ENCODE measurements at regions not wholly inside any gene's neighbourhood (a gene's known extent, or its start where the extent isn't known, plus 50 kb on each side); places are given as distances from the start of the nearest gene placed in this dataset.
"Not testable (repeated sequence)": the region's sequence is repeated elsewhere in the genome, so short reads cannot be mapped to it uniquely, and the experiment has no call there.

DNA sequence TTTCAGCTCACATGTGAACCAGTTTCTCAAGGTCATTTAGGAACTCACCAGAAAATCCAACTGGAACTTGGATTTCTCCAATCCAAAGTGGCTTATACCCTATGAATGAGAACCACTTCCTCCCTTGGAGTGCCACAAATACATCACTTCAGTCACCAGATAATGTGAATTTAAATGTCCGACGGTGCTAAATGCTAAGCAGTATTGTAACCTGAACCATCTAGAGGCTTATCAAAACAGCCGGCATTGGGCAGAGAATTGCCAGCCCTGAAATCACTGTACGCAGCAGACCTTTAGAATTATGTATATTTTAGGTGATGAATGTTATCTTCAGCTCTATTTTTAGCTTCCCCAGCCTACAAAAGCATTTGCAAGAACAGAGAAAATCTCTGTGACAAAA lies 76.8 kb upstream of the COX20 start:
- peak; percentile 62 for DNase-seq

DNA sequence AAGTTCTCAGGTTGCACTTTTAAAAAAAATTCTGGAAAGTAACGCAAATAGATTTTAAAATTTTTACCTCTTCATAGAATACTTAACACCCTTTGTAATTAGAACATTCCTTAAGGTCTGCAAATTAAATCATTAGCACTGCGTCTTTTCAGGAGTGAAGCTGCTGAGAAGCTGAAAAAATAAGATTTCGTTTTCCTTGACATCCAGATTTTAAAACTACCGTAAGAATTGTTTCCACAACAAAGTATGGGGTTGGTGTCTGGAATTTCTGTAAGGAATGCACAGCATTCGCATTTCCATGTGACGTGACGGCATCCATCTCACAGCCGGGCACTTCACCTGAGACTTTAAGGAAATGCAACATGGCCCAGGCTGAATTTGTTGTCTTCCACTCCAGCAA lies 76.3 kb upstream of the COX20 start:
- no peak for DNase-seq

DNA sequence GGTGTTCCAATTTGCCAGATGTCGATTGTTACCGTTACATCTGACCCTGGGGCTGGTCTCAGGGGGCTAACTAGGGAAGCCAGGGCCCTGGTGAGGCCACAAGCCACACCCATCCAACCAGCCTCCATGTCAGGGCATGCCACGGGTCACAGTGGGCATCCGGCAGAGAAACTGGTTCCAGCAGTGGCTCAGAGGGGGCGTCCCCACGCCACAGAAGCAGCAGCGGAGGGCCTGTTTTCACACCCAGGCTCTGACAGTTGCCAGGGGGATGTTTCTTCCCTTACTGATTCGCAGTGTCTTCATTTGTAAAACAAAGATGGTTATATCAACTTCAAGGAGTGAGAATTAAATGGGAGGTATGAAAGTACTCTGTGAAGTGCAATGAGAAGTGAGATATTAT lies 75.0 kb upstream of the COX20 start:
- DNase-seq = no peak

DNA sequence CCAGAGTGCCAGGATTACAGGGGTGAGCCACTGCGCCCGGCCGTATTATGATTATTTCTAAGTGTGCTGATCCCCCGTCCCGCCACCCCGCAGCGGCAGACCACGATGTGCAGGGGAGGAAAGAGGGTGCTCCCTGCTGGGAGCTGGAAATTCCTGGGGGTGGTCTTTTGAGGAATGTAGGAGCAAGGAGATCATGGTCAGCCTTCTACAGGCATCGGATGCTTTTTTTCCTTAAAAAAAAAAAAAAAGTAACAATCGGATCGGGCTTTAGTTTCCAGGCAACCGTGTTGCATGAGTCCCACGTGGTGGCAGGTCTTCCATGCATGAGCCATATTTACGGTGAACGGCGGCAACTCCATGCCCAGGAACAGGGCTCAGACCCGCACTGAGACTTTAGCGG lies 74.2 kb upstream of the COX20 start:
- DNase-seq = peak; percentile 69

DNA sequence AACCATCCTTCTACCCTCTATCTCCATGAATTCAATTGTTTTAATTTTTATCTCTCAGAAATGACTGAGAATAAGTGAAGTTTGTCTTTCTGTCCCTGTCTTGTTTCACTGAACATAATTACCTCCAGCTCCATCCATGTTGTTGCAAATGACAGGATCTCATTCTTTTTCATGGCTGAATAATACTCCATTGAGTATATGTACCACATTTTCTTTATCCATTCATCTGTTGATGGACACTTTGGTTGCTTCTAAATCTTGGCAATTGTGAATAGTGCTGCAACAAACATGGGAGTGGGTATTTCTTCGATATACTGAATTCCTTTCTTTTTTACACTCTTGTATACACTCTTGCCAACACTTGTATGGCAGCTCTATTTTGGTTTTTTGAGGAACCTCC lies 72.8 kb upstream of the COX20 start:
- no peak for DNase-seq

DNA sequence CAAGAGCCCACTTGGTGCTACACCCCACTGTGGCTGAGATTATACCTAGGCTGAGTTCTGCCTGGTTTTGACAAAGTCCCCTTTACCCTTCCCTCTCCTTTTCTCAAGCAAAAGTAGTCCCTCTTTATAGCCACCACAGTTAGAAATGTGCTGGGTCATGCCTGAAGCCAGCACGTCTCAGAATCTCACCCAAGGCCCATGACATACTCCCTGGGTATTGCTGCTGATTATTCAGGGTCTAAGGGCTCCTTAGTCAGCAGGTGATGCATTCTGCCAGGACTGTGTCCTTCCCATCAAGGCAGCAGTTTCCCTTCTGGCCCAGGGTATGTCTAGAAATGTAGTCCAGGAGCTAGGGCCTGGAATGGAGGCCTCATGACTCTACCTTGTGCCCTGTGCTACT lies 67.3 kb upstream of the COX20 start:
- DNase-seq = no peak

DNA sequence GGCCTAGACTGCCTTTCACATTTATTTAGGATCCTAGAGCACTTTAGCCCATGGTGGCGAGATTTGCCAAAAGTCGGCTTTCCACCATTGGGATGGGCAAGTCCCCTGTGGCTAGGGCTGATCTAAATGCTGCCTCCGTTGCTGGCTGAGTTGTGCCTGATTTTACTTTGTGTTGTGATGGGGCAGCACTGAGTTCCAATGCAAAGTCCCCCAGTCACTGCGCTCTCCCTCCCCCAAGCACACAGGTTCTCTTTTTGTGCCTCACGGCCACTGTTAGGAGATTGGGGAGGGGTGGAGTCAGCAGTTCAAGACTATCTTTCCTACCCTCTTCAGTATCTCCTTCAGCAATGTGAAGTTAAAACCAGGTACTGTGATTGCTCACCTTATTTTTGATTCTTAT lies 66.7 kb upstream of the COX20 start:
- no peak for DNase-seq

DNA sequence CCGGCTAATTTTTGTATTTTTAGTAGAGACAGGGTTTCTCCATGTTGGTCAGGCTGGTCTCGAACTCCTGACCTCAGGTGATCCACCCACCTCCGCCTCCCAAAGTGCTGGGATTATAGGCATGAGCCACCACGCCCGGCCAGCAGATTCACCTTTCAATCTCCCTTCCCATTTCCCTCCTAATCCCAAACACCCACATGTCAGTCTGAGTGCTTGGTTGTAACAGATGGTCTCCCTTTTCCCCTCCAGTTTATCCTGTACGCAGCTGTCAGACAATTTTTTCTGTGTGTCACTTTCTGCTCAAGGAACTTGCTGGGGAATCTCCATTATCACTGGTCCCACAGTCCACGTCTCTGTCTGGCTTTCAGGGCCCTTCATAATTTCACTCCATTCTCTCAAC lies 64.9 kb upstream of the COX20 start:
- DNase-seq = peak; percentile 94

DNA sequence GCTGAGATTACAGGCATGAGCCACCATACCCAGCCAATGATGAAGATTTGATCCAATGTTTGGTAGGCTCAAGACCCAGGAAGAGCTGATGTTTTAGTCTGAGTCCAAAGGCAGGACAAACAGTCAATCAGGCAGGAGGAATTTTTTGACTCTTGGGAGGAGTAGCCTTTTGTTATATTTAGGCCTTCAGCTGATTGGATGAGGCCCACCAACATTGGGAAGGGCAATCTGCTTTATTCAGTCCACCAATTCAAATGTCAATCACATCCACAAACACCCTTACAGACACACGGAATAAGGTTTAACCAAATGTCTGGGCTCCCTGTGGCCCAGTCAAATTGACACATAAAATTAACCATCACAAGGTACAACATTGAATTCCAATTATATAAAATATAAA lies 61.9 kb upstream of the COX20 start:
- no peak for DNase-seq

DNA sequence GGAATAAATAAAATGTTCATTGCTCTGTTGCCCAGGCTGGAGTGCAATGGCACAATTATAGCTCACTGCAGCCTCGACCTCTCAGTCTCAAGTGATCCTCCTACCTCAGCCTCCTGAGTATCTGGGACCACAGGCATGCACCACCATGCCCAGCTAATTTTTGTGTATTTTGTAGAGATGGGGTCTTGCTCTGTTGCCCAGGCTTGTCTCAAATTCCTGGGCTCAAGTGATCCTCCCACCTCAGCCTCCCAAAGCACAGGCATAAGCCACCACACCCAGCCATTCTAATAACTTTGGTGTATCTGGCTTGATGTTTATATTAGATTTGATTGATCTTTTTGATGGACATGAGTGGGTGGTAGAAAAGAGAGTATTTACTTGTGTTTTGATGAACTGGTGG lies 58.7 kb upstream of the COX20 start:
- not testable (repeated sequence) for DNase-seq

DNA sequence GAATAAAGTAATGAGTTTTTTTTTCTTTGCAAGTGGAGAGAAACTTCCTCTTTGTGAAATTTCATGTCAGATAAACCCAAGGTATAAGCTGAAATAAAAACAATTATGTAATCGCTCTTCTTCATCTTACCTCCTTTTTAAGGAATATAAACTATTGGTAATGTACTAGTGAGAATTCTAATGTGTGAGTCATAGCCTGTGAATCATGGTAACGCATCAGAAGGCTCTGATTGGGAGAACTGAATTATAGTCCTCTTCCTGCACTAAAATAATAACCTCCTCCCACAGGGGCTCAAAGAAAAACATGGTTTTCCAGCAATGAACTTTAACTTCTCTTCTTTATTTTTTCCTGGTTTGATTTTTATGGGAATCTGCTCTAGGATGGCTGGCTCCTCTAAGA lies 57.1 kb upstream of the COX20 start:
- no peak for DNase-seq

DNA sequence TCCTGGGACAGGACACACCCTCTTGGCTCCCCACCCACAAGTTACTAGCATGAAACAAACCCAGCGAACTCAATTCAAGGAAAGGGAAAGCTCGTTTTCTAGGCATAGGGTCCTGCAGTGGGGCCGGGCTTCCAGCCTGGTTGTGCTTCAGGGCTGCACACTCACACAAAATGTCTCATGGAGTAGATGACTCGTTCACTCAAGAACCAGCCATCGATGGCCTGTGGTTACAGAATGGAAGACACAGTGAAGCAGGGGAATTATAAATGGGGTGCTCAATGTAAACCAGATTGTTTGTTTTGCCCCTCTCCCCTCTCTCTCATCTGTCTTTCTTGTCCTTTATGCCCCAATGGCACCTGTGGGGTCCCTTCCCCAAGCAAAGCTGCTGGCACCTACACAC lies 56.0 kb upstream of the COX20 start:
- DNase-seq = no peak

DNA sequence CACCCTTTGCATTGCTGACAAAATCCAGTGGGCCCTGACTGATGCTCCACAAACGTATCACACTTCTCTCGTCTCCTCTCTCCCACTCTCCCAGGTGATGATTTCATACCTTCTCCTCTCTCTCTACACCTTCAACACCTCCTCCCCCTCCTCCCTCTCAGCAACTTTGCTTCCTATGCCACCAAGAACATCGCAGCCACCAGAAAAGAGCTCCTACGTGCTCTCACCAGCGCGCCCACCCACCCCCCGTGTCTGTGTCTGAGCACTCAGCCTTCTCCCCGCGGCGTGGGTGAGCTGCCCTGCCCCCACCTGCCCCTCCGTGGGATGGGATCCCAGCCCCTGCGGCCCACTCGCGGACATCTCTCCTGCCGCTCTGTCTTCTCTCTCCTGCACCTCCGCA lies 55.1 kb upstream of the COX20 start:
- DNase-seq = no peak

DNA sequence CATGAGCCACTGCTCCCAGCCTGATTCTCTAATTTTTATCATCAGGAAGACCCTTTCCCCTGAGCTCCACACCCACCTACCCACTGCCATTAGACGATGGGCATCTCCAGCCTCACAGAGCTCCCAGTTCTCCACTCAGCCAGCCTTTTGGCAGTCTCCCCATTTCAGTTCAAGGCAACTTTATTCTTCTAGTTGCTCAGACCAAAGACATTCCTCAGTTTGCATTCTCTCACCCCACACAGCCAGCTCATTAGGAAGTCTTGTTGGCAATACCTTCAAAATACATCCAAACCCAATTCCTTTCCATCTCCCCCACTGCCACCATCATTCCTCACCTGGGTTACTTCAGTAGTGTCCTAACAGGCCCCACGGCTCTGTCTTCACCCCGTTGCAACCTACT lies 53.4 kb upstream of the COX20 start:
- DNase-seq = no peak

DNA sequence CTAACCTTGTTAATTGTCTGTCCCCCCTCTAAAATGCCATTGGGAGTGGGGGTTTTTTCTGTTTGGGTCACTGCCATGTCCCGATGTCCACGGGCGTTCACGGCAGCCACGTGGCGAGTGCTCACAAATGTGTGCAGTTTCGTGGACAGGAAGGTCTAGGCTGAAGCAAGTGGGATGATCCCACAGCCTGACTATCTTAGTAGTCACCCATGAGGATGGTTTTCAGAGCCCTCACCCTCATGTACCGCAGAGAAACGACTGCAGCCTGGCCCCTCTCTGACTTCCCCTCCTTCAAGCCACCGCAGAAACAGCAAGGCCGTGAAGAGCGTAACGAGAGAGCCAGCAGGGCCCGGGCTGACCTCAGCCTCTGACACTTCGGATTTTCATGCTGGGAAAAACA lies 52.3 kb upstream of the COX20 start:
- no peak for DNase-seq

Measured in NCI-H2171 treated with DMSO at 0.1 percent for 48 hours (cell line).